IMR-90 (cell line): ENCODE measurements at regions not wholly inside any gene's neighbourhood (a gene's known extent, or its start where the extent isn't known, plus 50 kb on each side); places are given as distances from the start of the nearest gene placed in this dataset.

Experiments
- ATAC-seq: fragments of 200-7000 bp; cut with Tn5 transposase; 2 replicates; pipeline ENCODE4 v1.9.1; 2020; ENCODE audit warnings: low read depth, mild to moderate bottlenecking, moderate library complexity
- BruUV-seq: library from RNA; stranded (reverse); fragments of 400-500 nt; replicated peaks from 2 replicates; lab custom pipeline; 2021; lab: Mats Ljungman, UMichigan
- CTCF ChIA-PET: fragments of 300-600 bp; formaldehyde crosslinking; extraction: SDS; loops from one replicate; lab custom pipeline; 2021; ENCODE audit warnings: antibody characterized with exemption; lab: Yijun Ruan, JAX
- POLR2A ChIA-PET: fragments of 300-600 bp; sonication (Branson Sonifier 250); formaldehyde crosslinking; loops from one replicate; lab custom pipeline; 2022; ENCODE audit warnings: antibody characterized with exemption; ENCODE audit not compliant: unreplicated experiment; lab: Charles Lee
- DNase-seq: peaks from one replicate; pipeline ENCODE4 v3.0.0; 2013
- H2AFZ ChIP-seq: replicated peaks from 2 replicates; pipeline ENCODE3; 2013; ENCODE audit warnings: low read length, mild to moderate bottlenecking; ENCODE audit not compliant: poor library complexity
- H2AK5ac ChIP-seq: 2 replicates; pipeline ENCODE4 v1.6.1; 2013; ENCODE audit warnings: low read depth, low read length, inconsistent platforms
- H2AK9ac ChIP-seq: replicated peaks from 2 replicates; pipeline ENCODE3; 2013; ENCODE audit warnings: mild to moderate bottlenecking, low read depth, low read length, moderate library complexity; ENCODE audit not compliant: poor library complexity
- H2BK120ac ChIP-seq: 2 replicates; pipeline ENCODE4 v1.6.1; 2013; ENCODE audit warnings: low read depth, low read length, inconsistent platforms
- H2BK15ac ChIP-seq: 3 replicates; pipeline ENCODE4 v1.6.1; 2013; ENCODE audit warnings: low read depth, low read length, inconsistent platforms
- H2BK20ac ChIP-seq: 2 replicates; pipeline ENCODE4 v1.6.1; 2013; ENCODE audit warnings: low read depth, mild to moderate bottlenecking, inconsistent platforms, low read length, moderate library complexity
- H2BK5ac ChIP-seq: 2 replicates; pipeline ENCODE4 v1.6.1; 2013; ENCODE audit warnings: mild to moderate bottlenecking, low read depth, low read length, inconsistent platforms; ENCODE audit not compliant: poor library complexity, severe bottlenecking
- H3K14ac ChIP-seq: replicated peaks from 2 replicates; pipeline ENCODE4 v1.6.1; 2013; ENCODE audit warnings: low read depth, low read length, inconsistent platforms
- H3K18ac ChIP-seq: 2 replicates; pipeline ENCODE4 v1.6.1; 2013; ENCODE audit warnings: low read depth, low read length, control low read depth
- H3K23ac ChIP-seq: 2 replicates; pipeline ENCODE4 v1.6.1; 2013; ENCODE audit warnings: low read depth, low read length, inconsistent platforms
- H3K27ac ChIP-seq: 2 replicates; pipeline ENCODE4 v1.5.1; 2013; ENCODE audit warnings: mild to moderate bottlenecking, control low read depth, low read length; ENCODE audit not compliant: insufficient read depth
- H3K27me3 ChIP-seq: 2 replicates; pipeline ENCODE4 v1.6.1; 2013; ENCODE audit warnings: low read length; ENCODE audit not compliant: control insufficient read depth, insufficient read depth
- H3K36me3 ChIP-seq: 2 replicates; pipeline ENCODE4 v1.6.1; 2013; ENCODE audit warnings: low read length, mixed read lengths; ENCODE audit not compliant: control insufficient read depth, insufficient read depth
- H3K4ac ChIP-seq: 2 replicates; pipeline ENCODE4 v1.6.1; 2013; ENCODE audit warnings: low read depth, low read length, inconsistent platforms
- H3K4me1 ChIP-seq: 2 replicates; pipeline ENCODE4 v1.6.1; 2013; ENCODE audit warnings: low read length, mixed read lengths; ENCODE audit not compliant: control insufficient read depth, insufficient read depth
- H3K4me2 ChIP-seq: 2 replicates; pipeline ENCODE4 v1.6.1; 2013; ENCODE audit warnings: low read depth, mild to moderate bottlenecking, control low read depth, low read length, moderate library complexity
- H3K4me3 ChIP-seq: 2 replicates; pipeline ENCODE4 v1.5.1; 2013; ENCODE audit warnings: low read depth, mild to moderate bottlenecking, control low read depth, low read length, moderate library complexity; ENCODE audit not compliant: insufficient read depth
- H3K56ac ChIP-seq: 2 replicates; pipeline ENCODE4 v1.6.1; 2013; ENCODE audit warnings: low read length, inconsistent platforms; ENCODE audit not compliant: insufficient read depth; ENCODE audit errors: extremely low read depth
- H3K79me1 ChIP-seq, 2 experiments: 2 replicates each; pipeline ENCODE4 v1.6.1; 2013; ENCODE audit warnings: low read length in 2 of 2, inconsistent platforms in 1 of 2, low read depth in 1 of 2
- H3K9ac ChIP-seq: 2 replicates; pipeline ENCODE4 v1.6.1; 2013; ENCODE audit warnings: low read depth, low read length, control low read depth
- H3K9me1 ChIP-seq: 2 replicates; pipeline ENCODE4 v1.6.1; 2013; ENCODE audit warnings: low read length, inconsistent platforms; ENCODE audit not compliant: insufficient read depth
- H3K9me3 ChIP-seq: 2 replicates; pipeline ENCODE4 v1.6.1; 2013; ENCODE audit warnings: low read length; ENCODE audit not compliant: control insufficient read depth, insufficient read depth
- H4K20me1 ChIP-seq: 2 replicates; pipeline ENCODE4 v1.6.1; 2013; ENCODE audit warnings: low read length, inconsistent platforms; ENCODE audit not compliant: insufficient read depth
- H4K5ac ChIP-seq: 2 replicates; pipeline ENCODE4 v1.6.1; 2013; ENCODE audit warnings: mild to moderate bottlenecking, low read depth, low read length, control low read depth
- H4K8ac ChIP-seq, 2 experiments: 2 replicates each; pipeline ENCODE4 v1.6.1; 2013; ENCODE audit warnings: low read depth in 2 of 2, low read length in 2 of 2, control low read depth in 1 of 2, inconsistent platforms in 1 of 2
- H4K91ac ChIP-seq: 2 replicates; pipeline ENCODE4 v1.6.1; 2013; ENCODE audit warnings: low read depth, low read length, inconsistent platforms; ENCODE audit not compliant: insufficient read depth
- CEBPB ChIP-seq: IDR thresholded peaks from 2 replicates; pipeline ENCODE4 v1.6.1; 2012; ENCODE audit warnings: low read depth, low read length, improper control_type of control experiment
- MAFK ChIP-seq: IDR thresholded peaks from 2 replicates; pipeline ENCODE4 v1.6.1; 2012; ENCODE audit warnings: low read depth, low read length, improper control_type of control experiment
- WGBS, 2 experiments: methylation state at CpG; one replicate each; pipeline versions ENCODE4 v1.1.5 to v1.1.7; 2013; ENCODE audit warnings: missing lambda C conversion rate in 2 of 2; ENCODE audit not compliant: insufficient read length in 1 of 2; ENCODE audit errors: extremely low coverage in 2 of 2; 5-methylcytosine and 5-hydroxymethylcytosine counted together
- dilution Hi-C: fragments of 300-500 bp; cut with HindIII; formaldehyde crosslinking; loops from one replicate; pipeline ENCODE4 v1.14.3; 2018; ENCODE audit warnings: low sequenced_read_pairs; ENCODE audit not compliant: unreplicated experiment
- in situ Hi-C: fragments of 300-500 bp; cut with MboI; formaldehyde crosslinking; loops from 3 replicates; pipeline ENCODE4 v1.14.3; 2019; ENCODE audit warnings: low sequenced_read_pairs, inconsistent platforms, mixed read lengths
- intact Hi-C: fragments of 100-400 bp; cut with micrococcal nuclease; formaldehyde crosslinking; loops from 2 replicates; pipeline ENCODE4 v1.10.0; 2022
- TF ChIP-seq, protein P1 (sequence below): conservative IDR thresholded peaks from 2 replicates; pipeline ENCODE4 v1.5.1; 2012; ENCODE audit warnings: mild to moderate bottlenecking, low read depth, low read length, improper control_type of control experiment

GRCh38 chr19:56966697-56967299, 126.3 kb upstream of the PEG3 start:
- 75% methylated on average over 8 of the region's 13 CpGs; no CpG with 5 or more reads in 1 of the 2 experiments for WGBS, 2 experiments
- no peak overlapping the region for H3K56ac ChIP-seq
- H3K36me3 ChIP-seq: no peaks in the 10 kb centered on the region
- dilution Hi-C loops (no loop called here), in situ Hi-C loops (no loop called here), intact Hi-C loops (no loop called here)
- peaks cover 41% of the 10 kb centered on the region for H3K9me3 ChIP-seq
- no peaks in the 10 kb centered on the region for H3K9me1 ChIP-seq
- no peak overlapping the region for H3K14ac ChIP-seq
- H3K18ac ChIP-seq: no peak overlapping the region
- no peak overlapping the region for H3K4me2 ChIP-seq
- POLR2A ChIA-PET: no interaction called here
- no peaks in the 10 kb centered on the region for H3K79me1 ChIP-seq
- no peak overlapping the region for H2AK5ac ChIP-seq
- no peak overlapping the region for H3K9ac ChIP-seq
- TF ChIP-seq CEBPB (no peak), MAFK (no peak)
- TF ChIP-seq, protein P1, sequence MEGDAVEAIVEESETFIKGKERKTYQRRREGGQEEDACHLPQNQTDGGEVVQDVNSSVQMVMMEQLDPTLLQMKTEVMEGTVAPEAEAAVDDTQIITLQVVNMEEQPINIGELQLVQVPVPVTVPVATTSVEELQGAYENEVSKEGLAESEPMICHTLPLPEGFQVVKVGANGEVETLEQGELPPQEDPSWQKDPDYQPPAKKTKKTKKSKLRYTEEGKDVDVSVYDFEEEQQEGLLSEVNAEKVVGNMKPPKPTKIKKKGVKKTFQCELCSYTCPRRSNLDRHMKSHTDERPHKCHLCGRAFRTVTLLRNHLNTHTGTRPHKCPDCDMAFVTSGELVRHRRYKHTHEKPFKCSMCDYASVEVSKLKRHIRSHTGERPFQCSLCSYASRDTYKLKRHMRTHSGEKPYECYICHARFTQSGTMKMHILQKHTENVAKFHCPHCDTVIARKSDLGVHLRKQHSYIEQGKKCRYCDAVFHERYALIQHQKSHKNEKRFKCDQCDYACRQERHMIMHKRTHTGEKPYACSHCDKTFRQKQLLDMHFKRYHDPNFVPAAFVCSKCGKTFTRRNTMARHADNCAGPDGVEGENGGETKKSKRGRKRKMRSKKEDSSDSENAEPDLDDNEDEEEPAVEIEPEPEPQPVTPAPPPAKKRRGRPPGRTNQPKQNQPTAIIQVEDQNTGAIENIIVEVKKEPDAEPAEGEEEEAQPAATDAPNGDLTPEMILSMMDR: no peak
- H2AFZ ChIP-seq: no peak overlapping the region
- H4K20me1 ChIP-seq: no peaks in the 10 kb centered on the region
- H3K27me3 ChIP-seq: no peaks in the 10 kb centered on the region
- no peak overlapping the region for H2AK9ac ChIP-seq
- H2BK15ac ChIP-seq: no peak overlapping the region
- H3K4me1 ChIP-seq: no peaks in the 10 kb centered on the region
- H3K4ac ChIP-seq: no peak overlapping the region
- no peak overlapping the region for H3K27ac ChIP-seq
- no peak overlapping the region for H3K23ac ChIP-seq
- no peak overlapping the region for H2BK20ac ChIP-seq
- H2BK5ac ChIP-seq: no peak overlapping the region
- no peak for ATAC-seq
- no TSS peak for BruUV-seq
- no peak overlapping the region for H4K5ac ChIP-seq
- CTCF ChIA-PET: no interaction called here
- no peak for DNase-seq
- H4K8ac ChIP-seq: no peak overlapping the region
- H4K91ac ChIP-seq: no peak overlapping the region
- H3K4me3 ChIP-seq: no peak overlapping the region
- H2BK120ac ChIP-seq: no peak overlapping the region
